ENCODE measurements at regions not wholly inside any gene's neighbourhood (a gene's known extent, or its start where the extent isn't known, plus 50 kb on each side); places are given as distances from the start of the nearest gene placed in this dataset.
"Not testable (repeated sequence)": the region's sequence is repeated elsewhere in the genome, so short reads cannot be mapped to it uniquely, and the experiment has no call there.

DNA sequence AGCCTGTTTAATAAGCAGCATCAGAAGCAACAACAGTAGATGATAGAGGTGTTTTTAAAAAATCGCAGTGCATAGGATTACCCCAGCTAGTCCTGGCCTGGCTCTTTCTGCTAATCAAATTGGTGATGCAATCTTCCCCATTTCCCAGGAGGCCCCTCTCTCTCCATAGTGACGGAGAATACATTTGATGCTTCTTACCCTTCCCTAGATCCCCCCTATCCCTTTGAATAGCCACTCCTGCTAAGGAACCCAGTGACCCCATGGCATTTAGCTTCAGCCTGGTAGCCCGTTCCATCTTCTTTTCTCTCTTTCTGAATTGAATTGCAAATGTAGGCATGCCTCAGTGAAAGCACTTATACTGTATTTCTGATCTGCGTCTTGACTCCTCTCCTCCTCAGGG lies 223.6 kb upstream of the GAP43 start:
- Histone ChIP-seq H3K36me3 (ENCODE audit: control insufficient read depth in 2 of 2, insufficient read depth in 2 of 2, low read length in 2 of 2) (no peaks in the 10 kb centered on the region), H3K9ac (ENCODE audit: low read depth in 1 of 2, low read length in 2 of 2) (no peak overlapping the region), H3K27me3 (ENCODE audit: control insufficient read depth in 2 of 2, insufficient read depth in 2 of 2, low read length in 2 of 2) (no peaks in the 10 kb centered on the region), H3K4me1 (ENCODE audit: control insufficient read depth in 2 of 2, insufficient read depth in 2 of 2, low read length in 2 of 2) (no peaks in the 10 kb centered on the region), H3K9me3 (ENCODE audit: control insufficient read depth in 2 of 2, low read length in 2 of 2) (no peaks in the 10 kb centered on the region), H3K27ac (ENCODE audit: low read depth in 2 of 2, low read length in 2 of 2) (no peak overlapping the region), H3K4me3 (ENCODE audit: low read length in 2 of 2) (no peak overlapping the region)

- no peak overlapping the region for H3K9ac ChIP-seq (ENCODE audit: low read depth in 1 of 2, low read length in 2 of 2)
- H3K36me3 ChIP-seq (ENCODE audit: control insufficient read depth in 2 of 2, insufficient read depth in 2 of 2, low read length in 2 of 2): no peaks in the 10 kb centered on the region
- no peaks in the 10 kb centered on the region for H3K4me1 ChIP-seq (ENCODE audit: control insufficient read depth in 2 of 2, insufficient read depth in 2 of 2, low read length in 2 of 2)
- H3K4me3 ChIP-seq (ENCODE audit: low read length in 2 of 2): no peak overlapping the region
- no peaks in the 10 kb centered on the region for H3K27me3 ChIP-seq (ENCODE audit: control insufficient read depth in 2 of 2, insufficient read depth in 2 of 2, low read length in 2 of 2)
- H3K9me3 ChIP-seq (ENCODE audit: control insufficient read depth in 2 of 2, low read length in 2 of 2): no peaks in the 10 kb centered on the region
- no peak overlapping the region for H3K27ac ChIP-seq (ENCODE audit: low read depth in 2 of 2, low read length in 2 of 2)
Observed at GRCh38 chr3:115401298-115401697, 222.0 kb upstream of the GAP43 start.

DNA sequence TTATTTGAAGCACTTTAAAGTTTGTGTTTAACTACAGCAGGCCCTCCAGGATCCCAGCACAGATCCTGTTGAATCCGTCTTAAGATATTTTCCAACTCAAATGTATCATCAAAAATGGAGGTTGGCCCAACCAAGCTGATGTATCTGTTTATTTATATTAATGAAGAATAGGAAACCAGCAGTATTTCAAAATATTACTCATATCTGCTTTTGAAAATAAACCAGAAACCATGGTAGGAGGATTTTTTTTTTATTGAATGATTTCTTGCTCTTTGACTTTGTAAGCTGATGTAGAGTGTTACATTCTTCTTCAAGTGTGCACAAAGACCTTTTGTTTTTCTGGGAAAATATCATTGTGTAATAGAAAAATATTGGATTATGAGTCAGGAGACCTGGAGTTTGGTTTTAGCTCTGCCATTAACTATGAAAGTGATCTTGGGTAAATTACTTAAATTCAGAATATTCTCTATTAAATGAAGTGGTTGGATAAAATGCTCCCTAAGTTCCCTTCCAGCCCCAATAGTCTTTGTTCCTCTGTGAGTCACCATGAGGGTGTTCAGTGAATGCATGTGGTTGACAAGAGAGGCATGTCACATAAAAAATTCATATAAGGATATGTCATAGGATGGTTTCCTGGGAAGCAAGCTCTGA lies 221.3 kb upstream of the GAP43 start:
- H3K4me1 ChIP-seq (ENCODE audit: control insufficient read depth in 2 of 2, insufficient read depth in 2 of 2, low read length in 2 of 2): no peaks in the 10 kb centered on the region
- H3K27ac ChIP-seq (ENCODE audit: low read depth in 2 of 2, low read length in 2 of 2): no peak overlapping the region
- no peak overlapping the region for H3K4me3 ChIP-seq (ENCODE audit: low read length in 2 of 2)
- H3K27me3 ChIP-seq (ENCODE audit: control insufficient read depth in 2 of 2, insufficient read depth in 2 of 2, low read length in 2 of 2): no peaks in the 10 kb centered on the region
- H3K9me3 ChIP-seq (ENCODE audit: control insufficient read depth in 2 of 2, low read length in 2 of 2): no peaks in the 10 kb centered on the region
- no peaks in the 10 kb centered on the region for H3K36me3 ChIP-seq (ENCODE audit: control insufficient read depth in 2 of 2, insufficient read depth in 2 of 2, low read length in 2 of 2)
- no peak overlapping the region for H3K9ac ChIP-seq (ENCODE audit: low read depth in 1 of 2, low read length in 2 of 2)

DNA sequence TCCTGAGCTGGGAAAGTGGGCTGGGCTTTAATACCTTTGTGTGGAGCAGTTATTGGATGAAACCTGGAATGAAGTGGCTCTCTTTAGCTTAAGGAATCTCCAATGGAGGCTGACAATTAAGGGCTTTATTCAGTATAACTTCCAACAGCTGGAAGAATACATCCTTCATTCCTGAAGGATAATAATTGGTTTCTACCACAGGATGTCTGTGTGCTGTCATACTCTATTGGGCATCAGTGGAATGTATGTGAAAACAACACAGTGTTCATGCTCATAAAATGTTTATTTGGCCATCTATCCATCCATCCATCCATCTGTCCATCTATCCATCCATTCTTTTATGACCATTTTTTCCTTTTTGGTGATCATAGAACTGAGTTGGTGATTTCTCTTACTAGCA lies 220.7 kb upstream of the GAP43 start:
- Histone ChIP-seq H3K9me3 (ENCODE audit: control insufficient read depth in 2 of 2, low read length in 2 of 2) (no peaks in the 10 kb centered on the region), H3K4me3 (ENCODE audit: low read length in 2 of 2) (no peak overlapping the region), H3K27ac (ENCODE audit: low read depth in 2 of 2, low read length in 2 of 2) (no peak overlapping the region), H3K9ac (ENCODE audit: low read depth in 1 of 2, low read length in 2 of 2) (no peak overlapping the region), H3K36me3 (ENCODE audit: control insufficient read depth in 2 of 2, insufficient read depth in 2 of 2, low read length in 2 of 2) (no peaks in the 10 kb centered on the region), H3K4me1 (ENCODE audit: control insufficient read depth in 2 of 2, insufficient read depth in 2 of 2, low read length in 2 of 2) (no peaks in the 10 kb centered on the region), H3K27me3 (ENCODE audit: control insufficient read depth in 2 of 2, insufficient read depth in 2 of 2, low read length in 2 of 2) (no peaks in the 10 kb centered on the region)

DNA sequence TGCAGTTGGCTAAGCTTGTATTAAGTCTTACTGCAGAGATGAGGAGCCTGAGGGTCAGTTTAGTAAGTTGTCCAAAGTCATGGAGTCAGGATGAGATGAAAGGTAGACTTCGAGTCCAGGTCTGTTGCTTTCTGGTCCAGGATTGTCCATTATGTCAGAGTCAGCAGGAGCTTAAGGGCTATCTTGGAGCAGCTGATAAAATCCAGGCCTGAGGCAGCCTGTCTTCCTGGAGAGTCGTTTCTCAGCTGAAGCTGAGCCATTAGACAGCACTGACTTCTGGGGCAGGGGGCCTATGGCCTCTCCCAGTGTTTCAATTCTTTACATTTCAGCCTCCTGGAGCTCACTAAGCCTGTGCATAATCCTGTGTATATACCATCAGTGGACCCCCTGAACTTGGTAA lies 219.5 kb upstream of the GAP43 start:
- Histone ChIP-seq H3K27ac (ENCODE audit: low read depth in 2 of 2, low read length in 2 of 2) (no peak overlapping the region), H3K9me3 (ENCODE audit: control insufficient read depth in 2 of 2, low read length in 2 of 2) (no peaks in the 10 kb centered on the region), H3K36me3 (ENCODE audit: control insufficient read depth in 2 of 2, insufficient read depth in 2 of 2, low read length in 2 of 2) (no peaks in the 10 kb centered on the region)

DNA sequence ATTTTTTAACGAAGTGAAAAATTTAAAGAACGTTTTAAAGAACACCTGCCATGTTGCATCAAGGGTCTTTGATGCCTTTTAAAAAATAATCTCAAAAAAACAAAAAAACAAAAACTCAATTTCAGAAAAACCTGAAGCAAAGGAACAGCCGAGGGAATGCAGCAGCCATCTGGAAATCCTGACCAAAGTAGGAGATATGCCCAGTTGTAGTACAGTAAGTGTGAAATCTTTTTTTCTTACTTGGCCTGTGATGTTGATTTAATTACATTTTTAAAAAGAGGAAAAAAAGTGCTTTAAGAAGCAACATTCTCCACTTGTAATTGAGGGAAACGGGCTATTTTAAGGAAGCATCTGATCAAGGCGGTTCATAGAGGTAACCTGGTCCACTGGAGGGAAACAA lies 213.7 kb upstream of the GAP43 start:
- Histone ChIP-seq H3K4me1 (ENCODE audit: control insufficient read depth in 2 of 2, insufficient read depth in 2 of 2, low read length in 2 of 2) (no peaks in the 10 kb centered on the region), H3K4me3 (ENCODE audit: low read length in 2 of 2) (no peak overlapping the region), H3K9ac (ENCODE audit: low read depth in 1 of 2, low read length in 2 of 2) (no peak overlapping the region), H3K9me3 (ENCODE audit: control insufficient read depth in 2 of 2, low read length in 2 of 2) (no peaks in the 10 kb centered on the region), H3K36me3 (ENCODE audit: control insufficient read depth in 2 of 2, insufficient read depth in 2 of 2, low read length in 2 of 2) (no peaks in the 10 kb centered on the region), H3K27ac (ENCODE audit: low read depth in 2 of 2, low read length in 2 of 2) (no peak overlapping the region), H3K27me3 (ENCODE audit: control insufficient read depth in 2 of 2, insufficient read depth in 2 of 2, low read length in 2 of 2) (no peaks in the 10 kb centered on the region)

More for the DNA sequence above, 219.5 kb upstream of the GAP43 start:
- no peak overlapping the region for H3K9ac ChIP-seq (ENCODE audit: low read depth in 1 of 2, low read length in 2 of 2)
- H3K4me1 ChIP-seq (ENCODE audit: control insufficient read depth in 2 of 2, insufficient read depth in 2 of 2, low read length in 2 of 2): no peaks in the 10 kb centered on the region
- no peaks in the 10 kb centered on the region for H3K27me3 ChIP-seq (ENCODE audit: control insufficient read depth in 2 of 2, insufficient read depth in 2 of 2, low read length in 2 of 2)
- no peak overlapping the region for H3K4me3 ChIP-seq (ENCODE audit: low read length in 2 of 2)

GRCh38 chr3:115414610-115415009 lies 208.7 kb upstream of the GAP43 start:
- not testable (repeated sequence) for H3K4me3 ChIP-seq (ENCODE audit: low read length in 2 of 2); H3K9me3 ChIP-seq (ENCODE audit: control insufficient read depth in 2 of 2, low read length in 2 of 2); H3K27ac ChIP-seq (ENCODE audit: low read depth in 2 of 2, low read length in 2 of 2); H3K4me1 ChIP-seq (ENCODE audit: control insufficient read depth in 2 of 2, insufficient read depth in 2 of 2, low read length in 2 of 2); H3K36me3 ChIP-seq (ENCODE audit: control insufficient read depth in 2 of 2, insufficient read depth in 2 of 2, low read length in 2 of 2); H3K27me3 ChIP-seq (ENCODE audit: control insufficient read depth in 2 of 2, insufficient read depth in 2 of 2, low read length in 2 of 2); H3K9ac ChIP-seq (ENCODE audit: low read depth in 1 of 2, low read length in 2 of 2)

DNA sequence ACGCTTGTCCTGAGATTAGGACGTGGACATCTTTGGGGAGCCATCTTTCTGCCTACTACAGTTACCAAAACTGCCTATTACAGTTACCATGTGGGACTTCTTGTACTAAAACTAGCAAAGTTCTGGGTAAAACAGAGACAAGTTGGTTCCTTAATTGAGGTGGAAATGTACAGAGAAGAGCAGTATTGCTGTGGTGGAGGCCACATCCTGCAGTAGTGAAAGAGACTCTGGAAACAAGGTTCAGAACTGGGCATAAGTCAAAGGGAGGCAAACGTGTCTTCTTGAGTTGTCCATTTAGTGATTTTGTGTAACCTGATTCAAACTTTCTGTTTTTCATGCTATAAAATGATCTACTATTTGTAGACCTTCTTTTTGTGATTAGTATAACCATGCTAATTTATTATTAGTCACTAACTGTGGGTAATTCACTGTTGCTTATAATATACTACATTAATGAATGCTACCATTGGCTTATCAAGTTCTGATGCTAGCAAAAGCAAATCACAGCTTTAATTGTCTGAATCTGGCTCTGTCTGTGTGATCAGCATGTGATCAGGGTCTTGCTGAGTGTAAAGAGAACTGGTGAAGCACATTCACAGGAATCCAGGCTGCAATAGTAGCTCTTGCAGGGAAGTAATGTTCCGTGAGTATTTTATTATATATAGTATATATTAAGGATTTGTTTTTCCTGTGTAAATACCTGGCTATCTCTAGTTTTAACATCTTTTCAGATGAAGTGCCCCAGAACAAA lies 207.9 kb upstream of the GAP43 start:
- Histone ChIP-seq H3K4me1 (ENCODE audit: control insufficient read depth in 2 of 2, insufficient read depth in 2 of 2, low read length in 2 of 2) (no peaks in the 10 kb centered on the region), H3K9me3 (ENCODE audit: control insufficient read depth in 2 of 2, low read length in 2 of 2) (no peaks in the 10 kb centered on the region), H3K27ac (ENCODE audit: low read depth in 2 of 2, low read length in 2 of 2) (no peak overlapping the region), H3K36me3 (ENCODE audit: control insufficient read depth in 2 of 2, insufficient read depth in 2 of 2, low read length in 2 of 2) (no peaks in the 10 kb centered on the region), H3K9ac (ENCODE audit: low read depth in 1 of 2, low read length in 2 of 2) (no peak overlapping the region), H3K4me3 (ENCODE audit: low read length in 2 of 2) (no peak overlapping the region), H3K27me3 (ENCODE audit: control insufficient read depth in 2 of 2, insufficient read depth in 2 of 2, low read length in 2 of 2) (no peaks in the 10 kb centered on the region)

- Histone ChIP-seq H3K27ac (ENCODE audit: low read depth in 2 of 2, low read length in 2 of 2) (no peak overlapping the region), H3K9me3 (ENCODE audit: control insufficient read depth in 2 of 2, low read length in 2 of 2) (no peaks in the 10 kb centered on the region), H3K9ac (ENCODE audit: low read depth in 1 of 2, low read length in 2 of 2) (no peak overlapping the region), H3K4me1 (ENCODE audit: control insufficient read depth in 2 of 2, insufficient read depth in 2 of 2, low read length in 2 of 2) (no peaks in the 10 kb centered on the region), H3K27me3 (ENCODE audit: control insufficient read depth in 2 of 2, insufficient read depth in 2 of 2, low read length in 2 of 2) (no peaks in the 10 kb centered on the region), H3K36me3 (ENCODE audit: control insufficient read depth in 2 of 2, insufficient read depth in 2 of 2, low read length in 2 of 2) (no peaks in the 10 kb centered on the region), H3K4me3 (ENCODE audit: low read length in 2 of 2) (no peak overlapping the region)
Observed at GRCh38 chr3:115418583-115418982, 204.7 kb upstream of the GAP43 start.

DNA sequence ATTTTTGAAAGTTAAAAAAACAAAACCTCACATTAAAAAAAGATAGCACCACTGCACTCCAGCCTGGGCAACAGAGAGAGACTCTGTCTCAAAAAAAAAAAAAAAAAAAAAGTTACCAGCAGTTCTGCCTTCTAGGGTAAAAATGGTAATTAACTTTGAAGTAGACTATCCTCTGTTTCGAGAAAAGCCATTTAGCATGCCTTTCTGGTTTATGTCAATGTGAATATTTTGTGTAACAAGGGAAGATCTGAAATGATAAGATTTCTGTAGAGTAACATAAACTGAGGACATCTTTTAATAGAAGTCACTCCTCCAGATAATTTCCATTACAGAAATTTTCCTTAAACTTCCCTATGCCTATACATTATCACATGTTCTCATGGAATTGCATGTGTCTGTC lies 203.2 kb upstream of the GAP43 start:
- H3K4me3 ChIP-seq (ENCODE audit: low read length in 2 of 2): no peak overlapping the region
- no peaks in the 10 kb centered on the region for H3K9me3 ChIP-seq (ENCODE audit: control insufficient read depth in 2 of 2, low read length in 2 of 2)
- no peak overlapping the region for H3K27ac ChIP-seq (ENCODE audit: low read depth in 2 of 2, low read length in 2 of 2)
- H3K27me3 ChIP-seq (ENCODE audit: control insufficient read depth in 2 of 2, insufficient read depth in 2 of 2, low read length in 2 of 2): no peaks in the 10 kb centered on the region
- H3K9ac ChIP-seq (ENCODE audit: low read depth in 1 of 2, low read length in 2 of 2): no peak overlapping the region
- H3K4me1 ChIP-seq (ENCODE audit: control insufficient read depth in 2 of 2, insufficient read depth in 2 of 2, low read length in 2 of 2): no peaks in the 10 kb centered on the region
- H3K36me3 ChIP-seq (ENCODE audit: control insufficient read depth in 2 of 2, insufficient read depth in 2 of 2, low read length in 2 of 2): no peaks in the 10 kb centered on the region
